Stimulated activated CD4-positive, alpha-beta T cell treated with anti-CD3 and anti-CD28 coated beads, TNF-alpha, amount 100 ng/mL, for 4 hours (primary cell): ENCODE measurements at regions not wholly inside any gene's neighbourhood (a gene's known extent, or its start where the extent isn't known, plus 50 kb on each side); places are given as distances from the start of the nearest gene placed in this dataset.
"Not testable (repeated sequence)": the region's sequence is repeated elsewhere in the genome, so short reads cannot be mapped to it uniquely, and the experiment has no call there.

Experiments
- DNase-seq, 3 experiments: peaks; one replicate each; pipeline ENCODE4 v3.0.0-alpha.2; 2020; ENCODE audit warnings: low read depth in 3 of 3

- DNase-seq: no peak
Observed at GRCh38 chr6:37580176-37580955, 80.7 kb upstream of the CCDC167 start.

- no peak for DNase-seq
Observed at GRCh38 chr6:37579444-37580067, 79.9 kb upstream of the CCDC167 start.

GRCh38 chr6:37578104-37578503, 78.4 kb upstream of the CCDC167 start:
- no peak for DNase-seq

- no peak for DNase-seq
Observed at GRCh38 chr6:37576336-37576737, 76.6 kb upstream of the CCDC167 start.

GRCh38 chr6:37575221-37575620, 75.5 kb upstream of the CCDC167 start:
- DNase-seq: no peak

- DNase-seq: no peak
Observed at GRCh38 chr6:37572334-37572733, 72.6 kb upstream of the CCDC167 start.

GRCh38 chr6:37570482-37571133, 70.9 kb upstream of the CCDC167 start:
- no peak for DNase-seq

GRCh38 chr6:37569743-37570481, 70.2 kb upstream of the CCDC167 start:
- DNase-seq: no peak

GRCh38 chr6:37569317-37569716, 69.6 kb upstream of the CCDC167 start:
- no peak for DNase-seq

- DNase-seq: no peak
Observed at GRCh38 chr6:37566950-37567349, 67.3 kb upstream of the CCDC167 start.

- peak; percentile 46 to 57 (median 49) for DNase-seq
Observed at GRCh38 chr6:37566111-37566949, 66.6 kb upstream of the CCDC167 start.

- DNase-seq: no peak
Observed at GRCh38 chr6:37565267-37566110, 65.8 kb upstream of the CCDC167 start.

- DNase-seq: not testable (repeated sequence)
Observed at GRCh38 chr6:37562926-37563288, 63.2 kb upstream of the CCDC167 start.

- DNase-seq: no peak
Observed at GRCh38 chr6:37561361-37561760, 61.7 kb upstream of the CCDC167 start.

GRCh38 chr6:37560737-37561103, 61.0 kb upstream of the CCDC167 start:
- DNase-seq: no peak

- no peak for DNase-seq
Observed at GRCh38 chr6:37559501-37559900, 59.8 kb upstream of the CCDC167 start.

- no peak for DNase-seq
Observed at GRCh38 chr6:37559050-37559449, 59.4 kb upstream of the CCDC167 start.

- no peak for DNase-seq
Observed at GRCh38 chr6:37558646-37559045, 59.0 kb upstream of the CCDC167 start.

- DNase-seq: no peak
Observed at GRCh38 chr6:37558168-37558567, 58.5 kb upstream of the CCDC167 start.

GRCh38 chr6:37557645-37558114, 58.0 kb upstream of the CCDC167 start:
- DNase-seq: no peak
